Natural killer cell treated with Interleukin-12 subunit alpha and Interleukin-12 subunit beta and Interleukin-15 and Interleukin-18, amount 100 ng/mL, for 72 hours (primary cell): ENCODE measurements at regions not wholly inside any gene's neighbourhood (a gene's known extent, or its start where the extent isn't known, plus 50 kb on each side); places are given as distances from the start of the nearest gene placed in this dataset.

Experiments used
- ATAC-seq, 2 donors: fragments of 150-1000 bp; cut with Tn5 transposase in 1 of 2; sonication (Bioruptor Pico), chemical (Tn5 transposase) in 1 of 2; 2 replicates each; pipeline ENCODE4 v1.10.0; 2021
- DNase-seq: peaks from one replicate; pipeline ENCODE4 v3.0.0; 2022; ENCODE audit warnings: low spot score
- H3K27ac Mint-ChIP-seq, 2 donors: 1 replicate in 1 of 2; 2 replicates in 1 of 2; pipeline ENCODE4 v1.8.0; 2022; ENCODE audit warnings: mixed read lengths in 2 of 2, mild to moderate bottlenecking in 1 of 2, moderate library complexity in 1 of 2
- H3K27me3 Mint-ChIP-seq, 2 donors: 1 replicate in 1 of 2; 2 replicates in 1 of 2; pipeline ENCODE4 v1.8.0; 2022; ENCODE audit warnings: mixed read lengths in 2 of 2
- H3K36me3 Mint-ChIP-seq: one replicate; pipeline ENCODE4 v1.8.0; 2022; ENCODE audit warnings: mixed read lengths
- H3K4me1 Mint-ChIP-seq, 2 donors: 1 replicate in 1 of 2; 2 replicates in 1 of 2; pipeline ENCODE4 v1.8.0; 2022; ENCODE audit warnings: low read depth in 2 of 2, mixed read lengths in 2 of 2, mild to moderate bottlenecking in 1 of 2
- H3K4me3 Mint-ChIP-seq: one replicate; pipeline ENCODE4 v1.8.0; 2022; ENCODE audit warnings: mixed read lengths
- H3K9me3 Mint-ChIP-seq: 2 replicates; pipeline ENCODE4 v1.8.0; 2022; ENCODE audit warnings: mixed read lengths

DNA sequence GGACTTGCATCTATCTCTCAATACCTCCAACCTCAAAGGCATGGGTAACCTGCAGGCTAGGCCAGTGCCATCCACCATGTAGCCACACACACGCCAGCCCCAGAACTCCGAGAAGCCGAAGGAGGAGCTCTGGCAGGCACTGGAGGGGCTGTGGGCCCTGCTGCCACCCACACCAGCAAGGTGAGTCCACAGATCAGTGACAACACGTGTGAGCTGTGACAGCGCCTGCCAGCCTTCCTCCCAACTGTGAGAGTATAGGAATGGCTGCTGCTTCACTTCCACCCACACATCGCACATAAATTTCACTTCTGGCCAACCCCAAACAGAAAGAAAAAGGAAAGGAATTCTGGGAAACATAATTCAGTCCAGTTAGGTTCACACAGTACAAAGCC, 422.6 kb downstream of the BCOR start:
- H3K4me1 Mint-ChIP-seq = no peaks in the 10 kb centered on the region

DNA sequence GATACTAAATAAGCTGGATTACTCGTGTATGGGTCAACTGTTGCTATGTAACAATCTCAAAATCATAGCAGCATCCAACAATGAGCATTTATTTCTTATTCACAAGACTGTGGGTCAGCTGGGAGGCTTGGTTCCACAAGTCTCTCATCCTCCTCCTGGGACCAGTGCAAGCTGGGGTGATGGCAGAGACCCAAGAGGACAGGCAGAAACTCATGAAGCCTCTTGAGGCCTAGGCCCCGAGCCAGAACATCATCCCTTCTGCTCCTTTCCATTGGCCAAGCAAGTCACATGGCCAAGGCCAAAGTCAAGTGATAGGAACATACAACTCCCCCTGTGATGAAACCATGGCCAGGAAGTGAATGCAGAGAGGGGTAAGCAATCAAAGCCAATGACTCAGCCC, 422.1 kb downstream of the BCOR start:
- no peaks in the 10 kb centered on the region for H3K9me3 Mint-ChIP-seq
- DNase-seq (no peak), ATAC-seq (no peak)
- H3K27ac Mint-ChIP-seq = no peak overlapping the region
- no peak overlapping the region for H3K4me3 Mint-ChIP-seq
- no peaks in the 10 kb centered on the region for H3K4me1 Mint-ChIP-seq
- peaks cover 7 to 19% of the 10 kb centered on the region in 2 donors for H3K27me3 Mint-ChIP-seq
- no peaks in the 10 kb centered on the region for H3K36me3 Mint-ChIP-seq

More for the DNA sequence above, 422.6 kb downstream of the BCOR start:
- peaks cover 7 to 19% of the 10 kb centered on the region in 2 donors for H3K27me3 Mint-ChIP-seq
- no peaks in the 10 kb centered on the region for H3K36me3 Mint-ChIP-seq
- no peak for DNase-seq
- H3K4me3 Mint-ChIP-seq = no peak overlapping the region
- no peak for ATAC-seq
- no peak overlapping the region for H3K27ac Mint-ChIP-seq
- no peaks in the 10 kb centered on the region for H3K9me3 Mint-ChIP-seq

GRCh38 chrX:39676434-39676833, 421.3 kb downstream of the BCOR start:
- no peak overlapping the region for H3K27ac Mint-ChIP-seq
- no peaks in the 10 kb centered on the region for H3K4me1 Mint-ChIP-seq
- ATAC-seq (no peak), DNase-seq (no peak)
- H3K27me3 Mint-ChIP-seq = peaks cover 7 to 21% of the 10 kb centered on the region in 2 donors
- H3K36me3 Mint-ChIP-seq = no peaks in the 10 kb centered on the region
- H3K9me3 Mint-ChIP-seq = no peaks in the 10 kb centered on the region
- no peak overlapping the region for H3K4me3 Mint-ChIP-seq

- Mint-ChIP-seq H3K27ac (no peak overlapping the region), H3K9me3 (no peaks in the 10 kb centered on the region), H3K4me1 (no peaks in the 10 kb centered on the region), H3K36me3 (no peaks in the 10 kb centered on the region), H3K4me3 (no peak overlapping the region), H3K27me3 (peaks cover 7 to 14% of the 10 kb centered on the region in 2 donors)
- DNase-seq = no peak
- no peak for ATAC-seq
Observed at GRCh38 chrX:39677585-39677977, 420.2 kb downstream of the BCOR start.

- H3K27me3 Mint-ChIP-seq = peaks cover 7 to 13% of the 10 kb centered on the region in 2 donors
- no peak overlapping the region for H3K4me3 Mint-ChIP-seq
- H3K9me3 Mint-ChIP-seq = no peaks in the 10 kb centered on the region
- H3K27ac Mint-ChIP-seq = no peak overlapping the region
- DNase-seq = no peak
- H3K36me3 Mint-ChIP-seq = no peaks in the 10 kb centered on the region
- ATAC-seq = no peak
- no peaks in the 10 kb centered on the region for H3K4me1 Mint-ChIP-seq
Observed at GRCh38 chrX:39677978-39678791, 419.6 kb downstream of the BCOR start.

DNA sequence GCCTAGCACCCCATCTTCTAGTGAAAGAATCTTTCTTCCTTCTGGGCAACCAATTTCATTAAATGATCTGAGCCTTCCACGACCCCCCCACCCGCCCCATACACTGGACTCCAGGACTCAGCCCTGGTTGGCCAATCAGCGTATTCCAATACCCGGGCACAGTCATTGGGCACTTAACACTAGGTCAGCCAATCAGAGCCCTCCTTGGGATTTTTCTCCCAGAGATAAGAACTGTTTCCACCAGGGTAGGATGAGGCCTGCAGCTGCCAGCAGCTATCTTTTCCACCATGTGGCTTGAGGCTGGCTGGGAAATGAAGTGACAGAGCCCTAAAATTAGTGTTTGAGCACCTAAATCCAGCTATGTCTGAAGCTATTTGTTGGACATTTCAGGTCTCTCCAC, 418.8 kb downstream of the BCOR start:
- DNase-seq = no peak
- no peak for ATAC-seq
- Mint-ChIP-seq H3K27me3 (peaks cover 4 to 10% of the 10 kb centered on the region in 2 donors), H3K36me3 (no peaks in the 10 kb centered on the region), H3K4me1 (no peaks in the 10 kb centered on the region), H3K4me3 (no peak overlapping the region), H3K9me3 (no peaks in the 10 kb centered on the region), H3K27ac (no peak overlapping the region)

DNA sequence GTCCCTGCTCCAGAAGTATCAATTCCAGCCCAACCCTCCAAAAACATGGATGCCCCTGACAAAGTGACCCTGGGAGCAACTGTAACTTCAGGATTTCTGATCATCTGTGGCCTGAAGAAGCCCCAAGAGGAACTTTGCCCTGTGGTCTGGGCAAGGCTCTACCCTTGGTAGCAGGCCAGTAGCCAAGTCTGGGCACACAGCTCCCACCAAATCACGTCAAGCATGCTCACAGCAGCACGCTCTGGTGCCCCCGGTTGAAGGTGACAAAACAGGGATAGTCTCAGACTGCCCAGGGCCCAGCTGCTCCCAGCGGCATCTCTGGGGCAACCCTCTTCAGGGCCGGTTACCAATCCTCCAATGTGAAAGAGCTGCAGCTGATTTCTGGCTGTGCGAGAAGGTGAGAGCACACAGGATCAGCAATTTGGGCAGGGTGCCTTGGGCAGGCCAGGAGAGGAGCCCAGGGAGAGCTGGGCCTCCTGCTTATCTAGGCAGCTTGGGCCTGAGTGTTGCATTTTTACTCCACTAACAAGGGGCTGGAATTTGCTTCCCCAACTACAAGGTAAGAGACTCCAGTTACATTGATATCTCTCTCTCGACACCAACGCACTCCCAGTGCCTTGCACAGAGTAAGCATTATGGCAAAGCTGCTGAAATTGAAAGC, 418.1 kb downstream of the BCOR start:
- Mint-ChIP-seq H3K27ac (no peak overlapping the region), H3K9me3 (no peaks in the 10 kb centered on the region), H3K36me3 (no peaks in the 10 kb centered on the region), H3K4me1 (no peaks in the 10 kb centered on the region), H3K27me3 (peaks cover 2 to 7% of the 10 kb centered on the region in 2 donors), H3K4me3 (no peak overlapping the region)
- ATAC-seq (no peak), DNase-seq (no peak)

GRCh38 chrX:39681885-39682284, 415.9 kb downstream of the BCOR start:
- no peaks in the 10 kb centered on the region for H3K9me3 Mint-ChIP-seq
- H3K4me3 Mint-ChIP-seq = no peak overlapping the region
- no peaks in the 10 kb centered on the region for H3K4me1 Mint-ChIP-seq
- peaks cover 16 to 19% of the 10 kb centered on the region in 2 donors for H3K27me3 Mint-ChIP-seq
- DNase-seq (no peak), ATAC-seq (no peak)
- no peak overlapping the region for H3K27ac Mint-ChIP-seq
- H3K36me3 Mint-ChIP-seq = no peaks in the 10 kb centered on the region

- Mint-ChIP-seq H3K27me3 (peaks cover 16 to 19% of the 10 kb centered on the region in 2 donors), H3K4me1 (no peaks in the 10 kb centered on the region), H3K27ac (no peak overlapping the region), H3K36me3 (no peaks in the 10 kb centered on the region), H3K4me3 (no peak overlapping the region), H3K9me3 (no peaks in the 10 kb centered on the region)
- ATAC-seq (no peak), DNase-seq (no peak)
Observed at GRCh38 chrX:39682778-39683177, 415.0 kb downstream of the BCOR start.

DNA sequence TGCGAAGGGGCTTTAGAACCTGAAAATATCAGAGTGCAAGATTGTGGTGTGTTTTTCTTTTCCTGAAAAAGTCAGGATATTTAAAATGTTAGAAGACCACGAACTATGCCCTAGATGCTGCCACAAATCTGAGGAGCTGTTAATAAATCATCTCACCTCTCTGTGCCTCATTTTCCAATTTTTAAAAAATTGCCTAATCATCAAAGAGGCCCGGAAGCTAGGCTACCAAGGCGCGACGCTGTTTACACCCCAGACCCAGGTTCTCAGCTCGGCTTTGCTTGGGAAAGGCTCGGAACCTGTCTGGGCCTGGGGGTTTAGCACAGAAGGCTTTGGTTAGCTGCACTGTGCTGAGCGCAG, 409.6 kb downstream of the BCOR start:
- Mint-ChIP-seq H3K4me1 (no peaks in the 10 kb centered on the region), H3K27me3 (peaks cover 38 to 46% of the 10 kb centered on the region in 2 donors), H3K36me3 (no peaks in the 10 kb centered on the region), H3K27ac (no peak overlapping the region), H3K4me3 (no peak overlapping the region), H3K9me3 (no peaks in the 10 kb centered on the region)
- no peak for ATAC-seq
- no peak for DNase-seq

- Mint-ChIP-seq H3K27me3 (peaks cover 38 to 49% of the 10 kb centered on the region in 2 donors), H3K9me3 (no peaks in the 10 kb centered on the region), H3K27ac (no peak overlapping the region), H3K4me3 (no peak overlapping the region), H3K4me1 (no peaks in the 10 kb centered on the region), H3K36me3 (no peaks in the 10 kb centered on the region)
- ATAC-seq (peak in 1 of 2 donors; percentile 33), DNase-seq (no peak)
Observed at GRCh38 chrX:39688576-39689375, 409.0 kb downstream of the BCOR start.

DNA sequence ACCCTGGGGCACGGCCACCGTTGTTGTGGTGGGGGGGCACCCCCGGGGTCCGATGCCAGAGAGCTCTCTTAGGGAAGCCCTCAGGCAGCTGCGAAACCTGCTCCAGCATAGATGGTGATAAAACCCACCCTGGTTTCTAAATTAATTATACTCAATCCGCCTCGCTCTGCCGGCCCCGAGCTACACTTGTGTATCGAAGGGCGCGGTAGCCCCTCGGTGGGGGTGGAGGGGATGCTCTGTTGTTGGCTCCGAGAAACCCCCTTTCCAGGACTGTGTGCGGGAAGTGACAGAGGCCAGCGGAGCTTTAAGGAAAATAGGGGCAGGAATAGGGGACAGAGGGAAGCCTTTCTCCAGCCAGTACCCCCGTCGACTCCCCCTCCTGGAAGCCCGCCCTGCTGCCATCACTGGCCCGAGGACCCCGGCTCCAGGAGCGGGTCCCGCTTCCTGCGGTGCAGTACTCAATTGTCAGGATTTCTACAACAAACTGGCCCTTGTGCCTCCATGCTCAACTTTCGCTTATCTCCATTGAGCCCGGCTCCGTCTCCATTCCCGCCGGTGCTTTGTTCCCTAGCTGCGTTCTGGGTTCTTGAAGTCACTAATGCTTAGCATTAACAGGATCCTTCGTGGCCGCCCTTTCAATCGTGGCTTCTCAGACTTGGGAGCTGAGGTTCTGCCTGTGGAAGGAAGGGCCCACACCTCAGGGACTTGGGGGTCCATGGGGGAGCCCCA, 408.2 kb downstream of the BCOR start:
- Mint-ChIP-seq H3K9me3 (no peaks in the 10 kb centered on the region), H3K36me3 (no peaks in the 10 kb centered on the region), H3K4me3 (no peak overlapping the region), H3K27ac (no peak overlapping the region), H3K4me1 (no peaks in the 10 kb centered on the region), H3K27me3 (peaks cover 45 to 56% of the 10 kb centered on the region in 2 donors)
- ATAC-seq (no peak), DNase-seq (no peak)

DNA sequence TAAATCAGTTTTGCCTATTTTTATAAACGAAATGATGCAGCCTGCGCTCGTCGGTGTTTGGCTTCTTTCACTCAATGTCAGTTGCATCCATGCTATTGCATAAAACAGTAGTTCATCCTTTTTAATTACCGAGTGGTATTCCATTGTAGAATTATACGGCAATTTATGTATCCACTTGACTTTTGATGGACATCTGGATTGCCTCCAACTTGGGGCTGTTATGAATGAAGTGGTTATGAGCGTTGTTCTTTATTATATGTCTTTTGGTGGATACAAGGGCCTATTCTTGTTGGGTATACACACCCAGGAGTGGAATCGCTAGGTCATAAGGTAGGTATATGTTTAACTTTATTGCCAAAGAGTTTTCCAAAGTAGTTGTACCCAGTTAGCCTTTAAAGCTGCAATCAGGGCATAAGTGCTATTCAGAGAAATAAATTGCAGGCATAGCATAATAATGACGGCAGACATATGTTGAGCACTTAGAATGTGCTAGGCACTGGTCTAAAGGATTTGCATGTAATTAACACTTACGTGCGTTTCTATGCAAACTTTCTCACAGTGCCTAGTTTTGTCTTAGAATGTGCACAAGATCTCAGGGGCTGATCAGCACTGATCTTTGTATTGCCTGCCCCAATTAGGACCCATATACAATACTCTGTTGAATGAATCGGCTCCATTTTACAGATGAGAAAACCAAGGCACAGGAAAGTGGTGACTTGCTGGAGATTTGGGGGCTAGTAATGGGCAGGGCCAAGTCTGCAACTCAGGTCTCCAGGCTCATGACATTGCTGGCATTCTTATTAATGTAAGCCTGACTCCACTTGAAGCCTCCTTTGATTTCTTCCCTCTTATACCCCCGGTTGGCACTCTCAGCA, 407.0 kb downstream of the BCOR start:
- no peak for ATAC-seq
- H3K36me3 Mint-ChIP-seq = no peaks in the 10 kb centered on the region

More for the DNA sequence above, 407.0 kb downstream of the BCOR start:
- no peaks in the 10 kb centered on the region for H3K4me1 Mint-ChIP-seq
- H3K9me3 Mint-ChIP-seq = no peaks in the 10 kb centered on the region
- no peak overlapping the region for H3K27ac Mint-ChIP-seq
- no peak overlapping the region for H3K4me3 Mint-ChIP-seq
- no peak for DNase-seq
- peaks cover 43 to 44% of the 10 kb centered on the region in 2 donors for H3K27me3 Mint-ChIP-seq
